ENCODE measurements at regions not wholly inside any gene's neighbourhood (a gene's known extent, or its start where the extent isn't known, plus 50 kb on each side); places are given as distances from the start of the nearest gene placed in this dataset.

DNA sequence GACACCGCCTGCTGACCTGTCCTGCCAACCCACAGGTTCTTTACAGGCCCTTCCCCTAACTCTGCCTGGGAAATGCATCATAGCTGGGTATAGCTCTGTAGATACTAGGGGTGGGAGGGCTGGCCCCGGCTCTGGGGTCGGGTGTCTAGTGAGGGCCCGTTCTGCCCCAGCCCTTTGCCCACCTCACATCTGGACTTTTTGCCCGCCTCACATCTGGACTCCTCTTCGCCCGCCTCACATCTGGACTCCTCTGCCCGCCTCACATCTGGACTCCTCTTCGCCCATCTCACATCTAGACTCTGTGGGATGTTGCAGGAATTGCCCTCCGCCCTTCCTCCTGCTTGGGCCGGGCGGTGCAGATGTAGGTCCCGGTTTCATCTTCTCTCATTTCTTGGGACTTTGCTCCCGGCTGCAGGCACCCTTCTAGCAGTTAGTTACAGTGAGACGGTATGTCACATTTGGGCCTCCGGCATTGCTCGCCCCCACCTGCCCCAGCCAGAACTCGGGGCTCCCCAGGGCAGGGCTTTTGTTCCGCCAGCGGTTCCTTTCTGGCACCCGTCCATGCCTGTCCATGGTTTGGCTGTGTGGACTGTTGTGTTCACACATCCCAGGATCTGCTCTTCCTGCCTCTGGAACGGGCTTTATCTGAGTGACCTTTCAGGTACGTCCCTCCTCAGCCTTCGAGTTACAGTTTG, 1153.7 kb downstream of the BRD1 start:
- no peak for DNase-seq (ENCODE audit: low read depth)

DNA sequence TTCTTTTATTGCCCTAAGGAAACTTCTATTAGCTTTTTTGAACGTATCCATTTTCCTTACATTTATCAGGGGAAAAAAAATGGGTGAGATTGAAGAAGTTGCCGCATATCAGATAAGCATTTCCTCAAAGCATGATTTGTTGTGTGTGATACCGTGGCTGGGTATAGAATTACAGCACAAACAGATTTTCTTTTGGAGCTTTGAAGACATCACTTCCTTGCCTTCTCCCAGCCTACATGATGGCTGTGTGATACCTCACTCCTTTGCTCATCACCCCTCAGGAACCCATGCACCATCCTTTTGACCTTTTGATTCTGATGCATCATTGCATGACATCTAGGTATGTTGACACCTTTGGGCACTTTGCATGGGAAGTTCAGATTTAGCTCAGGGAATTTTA, 1155.3 kb downstream of the BRD1 start:
- DNase-seq (ENCODE audit: low read depth), result no peak

DNA sequence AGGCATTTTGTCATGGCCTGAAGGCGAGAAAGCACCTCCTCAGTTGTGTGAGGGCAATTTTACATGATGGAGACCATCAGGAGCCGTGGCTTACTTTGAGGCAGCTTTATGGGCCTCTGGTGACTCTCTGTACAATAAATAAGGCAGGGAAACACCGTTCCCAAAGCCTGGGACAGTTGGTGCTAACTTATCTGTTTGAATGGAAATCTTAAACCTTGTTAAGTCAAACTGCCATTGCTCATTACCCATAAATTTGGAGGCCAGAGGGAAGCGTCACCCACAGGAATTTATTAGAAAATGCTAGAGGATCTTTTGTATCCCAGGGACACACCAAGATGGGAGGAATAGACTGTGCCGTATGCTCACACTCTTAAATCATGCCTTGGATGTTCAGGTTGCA, 1156.9 kb downstream of the BRD1 start:
- DNase-seq (ENCODE audit: low read depth), result no peak

DNA sequence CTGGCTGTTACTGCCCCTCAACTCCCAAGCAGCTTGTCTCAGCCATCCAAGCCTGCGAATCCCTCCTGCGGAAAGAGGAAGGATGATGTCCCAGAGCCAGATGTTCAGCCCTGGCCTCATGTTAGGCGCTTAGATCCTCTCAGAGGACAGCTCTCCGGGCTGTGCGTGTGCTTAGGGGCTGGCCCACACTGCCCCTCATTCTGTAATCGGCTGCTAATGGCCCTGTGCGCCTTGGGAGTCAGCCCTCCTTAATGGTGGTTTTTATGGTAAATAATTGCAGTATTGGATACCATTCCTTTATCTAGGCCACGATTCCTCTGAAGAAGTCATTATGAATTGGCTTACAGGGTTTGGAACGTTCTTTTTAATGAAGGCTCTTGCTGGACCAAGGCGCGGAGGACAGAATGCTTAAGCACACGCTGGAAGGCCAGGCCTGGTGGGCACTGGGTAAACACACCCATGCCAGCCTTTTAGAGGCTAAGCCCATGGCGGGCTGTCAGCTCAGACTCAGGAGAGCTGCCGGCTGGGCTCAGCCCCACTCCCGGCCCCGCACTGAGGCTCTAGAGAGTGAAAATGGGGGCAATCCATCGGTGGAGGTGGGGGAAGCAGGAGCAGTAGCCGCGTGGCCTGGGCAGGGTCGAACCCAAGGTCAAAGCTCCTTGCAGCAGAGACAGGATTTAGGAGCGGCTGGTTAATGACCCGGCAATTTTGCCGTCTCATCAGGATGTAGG, 1157.5 kb downstream of the BRD1 start:
- no peak for DNase-seq (ENCODE audit: low read depth)

DNA sequence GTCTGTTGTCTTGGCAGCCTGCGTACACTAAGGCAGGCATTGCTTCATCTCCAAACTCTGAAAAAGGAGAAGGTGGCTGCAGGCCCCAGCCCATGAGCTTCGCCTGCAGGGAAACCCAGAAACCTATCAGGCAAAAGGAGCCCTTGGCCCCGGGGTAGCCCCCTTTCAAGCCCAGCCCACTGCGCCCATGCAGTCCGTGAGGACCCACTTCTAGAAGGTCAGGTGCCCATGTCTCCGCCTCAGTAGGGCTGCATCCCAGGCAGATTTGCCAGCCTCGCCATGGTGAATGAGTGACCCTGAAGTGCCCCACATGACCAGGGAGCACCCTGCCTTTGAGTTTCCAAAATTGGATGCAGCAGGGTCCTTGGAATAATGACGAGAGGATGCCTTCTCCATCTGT, 1158.4 kb downstream of the BRD1 start:
- DNase-seq (ENCODE audit: low read depth), result no peak

DNA sequence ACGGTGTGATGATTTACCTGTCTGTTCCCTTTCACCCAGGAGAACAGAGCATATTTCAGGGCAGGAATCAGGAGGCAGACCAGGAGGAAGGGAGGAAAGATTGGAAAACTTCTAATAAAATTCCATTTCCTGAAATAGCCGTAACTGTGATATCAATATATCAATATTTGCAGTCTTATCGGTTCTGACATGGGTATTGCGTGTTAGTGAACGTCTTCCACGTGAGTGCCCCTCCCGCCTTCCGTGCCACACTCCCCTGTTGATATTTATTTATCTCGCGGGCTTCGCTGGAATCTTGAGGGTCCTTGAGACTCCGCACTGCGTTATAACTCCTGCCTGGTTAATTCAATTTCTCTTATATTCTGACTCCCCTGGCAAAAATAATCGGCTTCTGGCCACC, 1160.4 kb downstream of the BRD1 start:
- DNase-seq (ENCODE audit: low read depth), result no peak

DNA sequence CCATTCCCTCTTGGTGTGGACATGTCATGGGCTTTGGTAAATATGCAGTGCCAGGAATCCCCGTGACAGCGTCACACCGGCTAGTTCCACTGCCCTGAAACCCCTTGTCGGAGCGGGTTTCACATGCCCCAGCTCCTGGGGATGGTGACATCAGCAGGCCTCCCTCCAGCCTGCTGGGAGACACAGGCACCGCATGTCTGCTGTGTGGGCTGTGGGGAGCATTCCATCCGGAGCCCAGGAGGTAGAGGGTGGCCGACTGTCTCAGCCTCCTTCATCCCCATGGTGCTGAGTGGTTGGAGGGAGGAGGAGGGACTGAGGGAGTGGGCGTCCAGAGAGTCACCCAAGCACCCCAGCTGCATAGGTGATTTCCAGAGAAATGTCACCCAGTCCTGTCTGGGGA, 1161.1 kb downstream of the BRD1 start:
- DNase-seq (ENCODE audit: low read depth), result no peak

DNA sequence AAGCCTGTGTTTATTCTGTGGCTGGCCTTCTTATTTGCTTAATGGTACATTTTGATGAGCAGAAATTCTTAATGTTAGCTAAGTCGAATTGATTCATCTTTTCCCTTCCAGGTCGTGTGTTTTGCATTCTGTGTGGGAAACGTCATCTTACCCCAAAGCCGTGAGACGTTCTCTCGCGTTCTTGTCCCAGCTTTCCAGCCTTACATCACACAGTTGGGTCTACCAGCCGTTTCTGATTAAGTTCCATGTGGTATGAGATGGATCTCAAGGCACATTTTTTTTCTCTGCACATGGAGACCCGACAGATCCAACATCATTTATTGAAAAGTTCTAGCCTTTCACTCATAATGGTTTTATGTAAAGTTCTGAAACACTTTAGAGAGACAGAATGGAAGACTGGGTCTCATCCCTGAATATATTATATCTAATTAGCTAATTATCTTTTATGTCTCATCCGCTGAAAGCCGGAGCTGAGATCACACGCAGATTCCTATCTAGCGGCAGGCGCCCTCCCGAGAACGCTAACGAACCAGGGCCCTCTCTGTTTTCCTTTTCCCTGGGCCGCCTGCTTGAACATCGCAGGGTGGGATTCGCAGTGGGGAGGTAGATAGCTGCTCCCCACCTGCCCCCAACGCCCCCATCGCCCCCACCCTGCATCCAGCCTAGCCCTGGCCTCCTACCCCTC, 1162.2 kb downstream of the BRD1 start:
- no peak for DNase-seq (ENCODE audit: low read depth)

DNA sequence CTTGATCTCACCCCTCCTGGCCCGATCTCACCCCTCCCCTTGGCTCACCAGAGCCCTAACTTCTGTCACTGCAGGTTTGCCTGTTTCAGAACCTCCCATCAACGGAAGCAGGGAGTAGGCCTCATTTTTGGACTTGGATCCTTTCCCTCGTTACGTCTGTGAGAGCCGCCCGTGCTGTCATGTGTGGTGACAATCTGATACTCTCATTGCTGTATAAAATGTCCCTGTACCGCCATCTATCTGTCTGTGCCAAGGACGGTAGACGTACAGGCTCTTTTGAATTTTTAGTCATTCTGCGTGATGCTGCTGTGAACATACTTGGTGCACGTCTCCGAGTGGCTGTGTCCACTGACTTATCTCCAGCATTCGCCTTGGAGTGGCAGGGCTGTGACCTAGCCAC, 1163.1 kb downstream of the BRD1 start:
- no peak for DNase-seq (ENCODE audit: low read depth)

DNA sequence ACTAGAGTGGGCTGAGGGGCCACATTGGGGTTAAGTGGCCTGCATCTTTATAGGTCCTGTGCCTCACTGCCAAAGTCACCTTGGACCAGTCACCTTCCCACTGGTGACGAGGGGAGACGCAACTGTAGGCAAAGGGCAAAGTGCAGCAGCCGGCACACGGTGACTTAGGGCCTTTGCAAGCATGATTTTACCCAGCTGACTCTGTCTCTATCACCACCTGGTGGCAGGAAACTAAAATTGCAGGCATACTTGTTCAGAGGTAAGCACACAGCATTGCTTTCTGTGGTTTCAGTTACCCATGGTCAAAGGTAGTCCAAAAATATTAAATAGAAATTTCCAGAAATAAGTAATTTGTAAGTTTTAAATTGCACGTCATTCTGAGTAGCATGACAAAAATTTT, 1164.4 kb downstream of the BRD1 start:
- DNase-seq (ENCODE audit: low read depth), result no peak

DNA sequence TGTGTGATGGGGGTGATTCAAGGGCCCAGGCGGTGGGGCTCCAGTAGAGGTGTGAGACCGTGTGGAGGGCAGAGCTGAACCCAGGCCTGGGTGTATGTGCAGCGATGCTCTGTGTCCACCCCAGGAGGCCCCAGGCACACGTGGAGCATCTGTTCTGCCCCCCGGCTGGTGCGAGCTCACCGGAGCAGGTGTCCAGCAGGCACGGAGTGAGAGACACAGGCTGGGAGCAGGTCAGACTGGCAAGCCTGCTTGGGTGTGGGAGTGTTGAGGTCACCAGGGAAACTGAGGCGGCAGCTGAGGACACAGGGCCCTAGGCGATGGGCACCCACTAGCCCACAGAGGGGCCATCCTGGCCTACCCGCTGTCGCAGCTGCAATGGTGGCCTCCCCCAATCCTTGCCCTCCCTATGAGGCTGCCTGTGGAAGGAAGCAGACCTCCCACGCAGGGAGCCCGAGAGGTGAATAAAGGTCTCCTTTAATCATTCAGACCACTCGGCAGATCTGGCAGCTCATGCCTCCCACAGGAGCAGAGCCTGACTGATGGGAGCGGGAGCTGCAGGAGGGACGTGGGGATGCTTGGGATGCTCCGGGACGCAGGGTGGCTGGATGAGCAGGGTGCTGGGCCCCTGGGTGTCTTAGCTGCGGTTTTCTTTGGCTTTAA, 1165.1 kb downstream of the BRD1 start:
- DNase-seq (ENCODE audit: low read depth), result no peak

DNA sequence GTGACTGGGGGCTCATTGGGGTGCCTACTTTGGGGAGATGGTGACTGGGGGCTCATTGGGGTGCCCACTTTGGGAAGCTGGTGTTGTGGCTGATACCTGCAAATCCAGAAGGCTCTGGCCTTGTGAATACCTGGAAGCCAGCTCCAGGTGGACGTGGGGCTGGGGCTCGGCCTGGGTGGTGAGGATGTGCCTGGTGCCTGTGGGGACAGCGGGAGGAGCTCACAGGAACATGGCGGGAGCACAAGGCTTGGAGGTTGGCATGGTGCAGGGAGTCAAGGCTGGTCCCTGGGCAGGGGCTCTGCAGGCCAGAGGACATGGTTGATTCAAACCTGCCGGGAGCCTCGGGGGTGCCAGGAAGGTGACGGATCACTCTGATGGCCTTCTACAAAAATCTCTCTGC, 1165.7 kb downstream of the BRD1 start:
- no peak for DNase-seq (ENCODE audit: low read depth)

DNA sequence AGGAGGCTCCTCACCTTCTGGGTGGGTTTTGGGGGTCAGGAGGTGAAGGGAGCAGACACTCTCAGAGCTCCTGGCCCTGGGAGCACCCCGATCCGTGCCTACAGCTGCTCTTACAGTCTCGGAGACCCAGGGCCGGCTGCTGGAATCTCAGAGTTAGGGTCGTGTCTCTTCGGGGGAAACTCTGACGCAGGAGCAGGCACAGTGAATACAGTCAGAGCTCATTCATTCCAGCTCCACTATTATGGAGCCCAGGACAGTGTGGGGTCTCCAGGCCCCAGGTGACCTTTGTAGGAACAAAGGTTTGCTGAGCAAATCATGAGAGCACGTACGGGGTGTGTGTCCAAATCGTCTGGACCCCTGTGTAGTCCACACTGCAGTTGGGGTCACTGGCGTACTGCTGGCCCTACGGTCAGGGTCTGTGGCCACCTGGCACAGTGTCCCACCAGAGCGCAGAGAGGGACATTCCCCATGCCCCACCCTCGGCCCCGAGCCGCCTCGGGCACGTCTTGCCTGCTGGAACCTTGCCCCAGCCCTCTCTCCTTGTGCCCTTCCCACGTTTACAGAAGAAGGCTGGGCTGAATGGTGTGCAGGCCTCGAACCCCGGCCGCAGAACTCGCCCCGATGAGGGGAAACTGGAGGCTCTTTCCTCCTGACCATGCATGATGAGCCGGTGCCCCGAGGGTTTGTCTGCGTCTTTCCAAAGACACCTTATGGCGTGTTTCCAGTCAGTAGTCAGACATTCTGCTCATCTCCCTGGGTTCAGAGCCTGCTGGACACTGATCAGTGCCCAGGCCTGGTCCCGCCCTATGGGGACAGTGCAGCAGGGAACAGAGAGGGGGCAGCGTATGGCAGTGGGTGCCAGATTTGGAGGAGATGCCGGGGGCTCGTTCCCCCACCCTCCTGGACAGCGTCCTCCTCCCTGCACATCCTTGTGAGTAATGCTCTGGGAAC, 1166.6 kb downstream of the BRD1 start:
- DNase-seq (ENCODE audit: low read depth), result no peak

DNA sequence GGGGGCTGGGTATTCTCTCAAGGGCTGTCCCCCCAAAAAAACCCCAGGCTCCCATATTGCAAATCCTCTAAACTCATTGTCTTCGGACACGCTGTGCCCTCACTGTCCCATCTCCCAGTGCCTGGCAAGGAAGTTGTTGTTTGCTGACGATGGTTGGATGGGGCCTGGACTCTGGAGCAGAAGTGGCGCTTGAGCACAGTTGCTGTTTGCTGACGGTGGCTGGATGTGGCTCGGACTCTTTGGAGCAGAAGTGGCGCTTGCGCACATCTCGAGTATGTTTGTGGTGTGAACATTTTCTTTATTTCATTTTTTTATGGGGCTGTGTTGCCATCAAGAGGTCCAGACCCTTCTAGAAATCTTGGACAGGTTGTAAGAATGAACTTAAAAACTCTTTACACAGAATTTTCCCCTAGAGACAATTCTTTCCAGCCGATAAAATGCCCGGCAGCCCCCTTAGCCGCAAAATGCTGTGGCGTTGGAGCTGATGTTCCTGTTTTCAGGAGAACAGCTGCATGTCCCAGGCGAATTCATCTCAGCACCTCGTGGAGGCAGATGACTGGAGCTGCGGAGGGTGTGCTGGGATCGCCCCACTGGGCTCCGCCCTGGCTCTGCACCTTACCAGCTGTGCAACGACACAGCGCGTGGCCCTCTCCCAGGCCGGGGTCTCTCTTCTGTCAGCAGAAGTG, 1167.4 kb downstream of the BRD1 start:
- DNase-seq (ENCODE audit: low read depth), result no peak

DNA sequence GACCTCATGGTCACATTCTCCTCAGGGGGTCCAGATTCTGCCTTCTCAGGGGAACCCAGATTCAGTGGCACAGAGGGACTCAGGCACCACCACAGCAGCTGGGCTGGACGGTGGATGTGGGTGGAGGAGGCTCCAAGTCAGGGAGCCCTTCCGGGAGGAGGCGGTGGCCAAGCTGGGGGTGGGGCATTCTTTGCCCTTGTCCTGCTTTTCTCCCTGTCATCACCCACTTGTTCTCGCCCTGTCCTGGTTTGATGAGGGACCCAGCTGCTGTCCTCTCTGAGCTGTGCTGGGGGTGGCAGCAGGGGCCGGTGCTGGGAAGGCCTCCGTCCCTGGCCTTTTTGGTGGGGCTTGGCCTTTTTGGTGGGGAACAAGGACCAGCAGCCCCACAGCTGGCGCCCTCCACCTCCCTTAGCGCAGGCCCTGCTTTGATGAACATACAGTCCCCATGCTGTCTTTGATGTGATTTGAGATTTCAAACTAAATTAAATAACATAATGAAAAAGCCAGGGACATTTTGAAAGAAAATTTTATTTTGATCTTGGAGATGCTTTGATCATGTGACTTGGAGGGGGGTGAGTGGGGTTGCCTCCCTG, 1168.2 kb downstream of the BRD1 start:
- DNase-seq (ENCODE audit: low read depth), result no peak

DNA sequence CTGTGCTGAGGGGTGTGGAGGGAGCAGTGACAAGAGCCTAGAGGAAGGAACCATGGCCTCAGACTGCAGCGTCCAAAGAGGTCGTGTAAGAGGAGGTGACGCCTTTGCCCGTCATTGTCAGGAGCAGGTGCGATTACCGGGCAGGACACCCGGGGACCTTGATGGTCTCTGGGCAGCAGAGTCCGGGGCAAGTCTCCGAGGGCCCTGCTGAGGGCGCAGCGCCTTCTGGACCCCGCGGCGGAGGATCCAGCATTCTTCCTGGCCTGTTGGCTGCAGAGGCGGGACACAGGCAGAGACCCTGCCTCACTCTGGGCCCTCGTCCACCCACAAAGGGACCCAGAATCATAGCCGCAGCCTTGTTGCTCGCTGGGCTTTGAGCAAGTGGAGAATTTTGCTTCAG, 1168.8 kb downstream of the BRD1 start:
- no peak for DNase-seq (ENCODE audit: low read depth)

DNA sequence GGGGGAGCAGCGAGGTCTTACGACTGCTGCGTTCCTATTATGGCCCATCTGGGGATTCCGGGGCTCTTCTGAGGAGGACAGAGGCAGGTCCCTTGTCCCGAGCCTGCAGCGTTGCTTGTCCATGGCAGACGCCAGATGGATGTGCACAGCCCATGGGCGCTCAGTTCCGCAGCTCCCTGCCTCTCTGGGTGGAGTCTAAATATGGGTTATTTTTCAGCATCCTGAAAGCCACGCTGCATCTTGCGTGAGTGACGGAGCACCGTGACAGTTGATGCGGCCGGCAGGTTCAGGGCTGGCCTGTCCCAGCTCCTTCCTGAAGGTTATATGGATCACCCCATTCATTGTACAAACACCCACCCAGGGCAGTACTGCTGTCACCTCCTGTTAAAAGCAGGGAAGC, 1169.4 kb downstream of the BRD1 start:
- DNase-seq (ENCODE audit: low read depth), result no peak

DNA sequence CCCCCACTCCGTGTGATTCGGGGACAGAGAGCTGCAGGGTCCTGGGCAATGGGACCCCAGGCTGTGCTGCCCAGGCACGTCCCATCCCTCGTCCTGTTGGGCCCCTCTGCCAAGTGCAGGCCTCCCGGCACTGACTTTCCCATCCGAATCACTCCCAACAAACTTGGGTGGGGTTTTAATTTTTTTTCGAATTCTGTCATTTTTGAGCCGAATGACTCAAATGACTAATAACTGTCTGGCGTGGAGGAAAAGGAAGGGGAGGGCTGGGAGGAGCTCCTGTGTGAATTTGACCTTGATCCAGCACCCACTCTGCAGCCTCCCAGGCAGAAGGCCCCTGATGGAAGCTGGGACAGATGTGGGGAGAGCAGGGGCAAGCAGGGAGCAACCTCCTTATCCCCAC, 1173.2 kb downstream of the BRD1 start:
- no peak for DNase-seq (ENCODE audit: low read depth)

DNA sequence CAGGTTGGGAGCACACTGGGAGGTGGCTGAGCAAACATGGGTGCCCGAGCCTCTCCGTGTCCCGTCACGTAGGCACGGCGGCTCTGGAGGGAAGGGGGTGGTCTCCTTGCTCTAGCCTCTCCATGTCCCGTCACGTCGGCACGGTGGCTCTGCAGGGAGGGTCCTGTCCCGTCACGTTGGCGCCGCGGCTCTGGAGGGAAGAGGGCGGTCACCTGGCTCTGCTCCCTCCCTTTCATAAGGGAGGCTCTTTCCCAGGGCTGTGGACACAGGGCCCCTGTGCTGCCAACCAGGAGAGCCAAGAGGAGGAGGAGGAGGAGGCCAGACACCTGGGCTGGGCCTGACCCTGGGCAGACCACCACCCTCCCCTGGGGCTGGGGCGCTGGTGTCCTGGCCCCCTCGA, 1173.7 kb downstream of the BRD1 start:
- no peak for DNase-seq (ENCODE audit: low read depth)

DNA sequence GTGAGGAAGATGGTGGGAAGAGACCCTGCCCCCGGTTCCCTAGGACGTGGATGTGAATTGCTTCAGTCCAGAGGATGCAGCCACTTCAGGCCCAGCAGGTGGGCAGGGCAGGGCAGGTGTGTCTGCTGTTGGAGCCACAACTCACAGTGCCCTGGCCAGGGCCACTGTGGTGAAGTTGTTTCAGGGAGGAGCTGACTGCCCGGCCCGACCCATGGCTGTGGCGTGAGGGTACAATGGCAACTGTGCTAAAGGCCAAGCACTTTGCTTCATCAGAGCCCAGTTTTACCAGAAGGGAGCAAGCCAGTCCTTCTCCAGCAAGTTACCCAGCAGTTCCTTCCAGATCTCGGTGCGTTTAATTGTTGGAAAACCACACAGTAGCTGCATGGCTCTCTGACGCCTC, 1174.4 kb downstream of the BRD1 start:
- DNase-seq (ENCODE audit: low read depth), result no peak

DNA sequence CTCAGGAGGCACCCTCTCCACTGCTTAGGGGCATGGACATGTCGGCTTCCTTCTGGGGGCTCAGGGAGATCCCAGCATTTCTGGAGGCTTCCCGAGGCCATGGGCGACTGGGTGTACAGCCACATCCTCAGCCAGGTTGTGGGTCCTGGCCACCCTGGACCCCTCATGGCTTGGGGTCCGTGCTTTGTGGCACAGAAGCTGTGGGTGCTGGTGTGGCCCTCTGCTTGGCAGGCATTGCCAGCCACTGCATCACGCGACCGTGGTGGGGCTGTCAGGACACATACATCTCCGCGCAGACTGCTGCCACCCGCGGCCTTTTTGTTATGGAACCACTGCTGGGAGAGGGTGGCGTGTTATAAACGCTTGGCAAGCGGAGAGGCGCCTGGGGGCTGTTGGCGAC, 1174.9 kb downstream of the BRD1 start:
- DNase-seq (ENCODE audit: low read depth), result no peak

Measured in non-pigmented ciliary epithelial cell (primary cell).